Upper lobe of left lung (tissue), 6 donors: ENCODE measurements at regions not wholly inside any gene's neighbourhood (a gene's known extent, or its start where the extent isn't known, plus 50 kb on each side); places are given as distances from the start of the nearest gene placed in this dataset.
"Not testable (repeated sequence)": the region's sequence is repeated elsewhere in the genome, so short reads cannot be mapped to it uniquely, and the experiment has no call there.

Source experiments
- ATAC-seq, 2 donors: fragments of 200-7000 bp; cut with Tn5 transposase; one replicate each; pipeline ENCODE4 v1.9.1; 2022; ENCODE audit warnings: mild to moderate bottlenecking in 2 of 2, moderate library complexity in 2 of 2; ENCODE audit not compliant: low FRiP score in 2 of 2
- DNase-seq, 2 donors: peaks; one replicate each; pipeline ENCODE4 v3.0.0-alpha.2; 2019 to 2020
- H3K27ac ChIP-seq, 4 donors: fragments of 200-600 bp; sonication (generic); one replicate each; pipeline ENCODE4 v1.5.1; 2016 to 2019
- H3K27me3 ChIP-seq, 4 donors: fragments of 200-600 bp; sonication (generic); one replicate each; pipeline ENCODE4 v1.5.1; 2017 to 2019
- H3K36me3 ChIP-seq, 4 donors: fragments of 200-600 bp; sonication (generic); one replicate each; pipeline ENCODE4 v1.5.1; 2016 to 2019
- H3K4me1 ChIP-seq, 4 donors: fragments of 200-600 bp; sonication (generic); one replicate each; pipeline ENCODE4 v1.5.1; 2018 to 2019
- H3K4me3 ChIP-seq, 4 donors: fragments of 200-600 bp; sonication (generic); one replicate each; pipeline ENCODE4 v1.5.1; 2017 to 2019; ENCODE audit warnings: mild to moderate bottlenecking in 2 of 4, moderate library complexity in 1 of 4
- H3K9me3 ChIP-seq, 4 donors: fragments of 200-600 bp; sonication (generic); one replicate each; pipeline ENCODE4 v1.5.1; 2018 to 2019
- EP300 ChIP-seq, 4 donors: sonication (generic); formaldehyde crosslinking; IDR thresholded peaks; one replicate each; pipeline ENCODE4 v1.5.1; 2017; ENCODE audit warnings: antibody characterized with exemption in 4 of 4, control low read depth in 2 of 4
- POLR2A ChIP-seq, 4 donors: fragments of 450-650 bp; IDR thresholded peaks; one replicate each; pipeline ENCODE4 v1.5.1; 2016 to 2017; ENCODE audit warnings: antibody characterized with exemption in 4 of 4, mild to moderate bottlenecking in 2 of 4
- POLR2AphosphoS5 ChIP-seq, 2 donors: sonication (generic); formaldehyde crosslinking; IDR thresholded peaks; one replicate each; pipeline ENCODE4 v1.5.1; 2017; ENCODE audit warnings: antibody characterized with exemption in 2 of 2
- WGBS, 2 donors: methylation state at CpG; one replicate each; pipeline ENCODE4 v1.1.5; 2017 to 2018; 5-methylcytosine and 5-hydroxymethylcytosine counted together
- TF ChIP-seq, protein P1 (sequence below), 6 experiments: fragments of 450-650 bp in 4 of 6; fragments of 200-600 bp in 2 of 6; sonication (generic) in 2 of 6; IDR thresholded peaks; one replicate each; pipeline ENCODE4 v1.5.1; 2016 to 2019; ENCODE audit warnings: antibody characterized with exemption in 6 of 6
- donor health status: DM: no; HTN: no; CAD: no; lungs with moderate emphysema.
- donor health status: DM: no; HTN: yes; CAD: no; lungs with severe emphysema.

DNA sequence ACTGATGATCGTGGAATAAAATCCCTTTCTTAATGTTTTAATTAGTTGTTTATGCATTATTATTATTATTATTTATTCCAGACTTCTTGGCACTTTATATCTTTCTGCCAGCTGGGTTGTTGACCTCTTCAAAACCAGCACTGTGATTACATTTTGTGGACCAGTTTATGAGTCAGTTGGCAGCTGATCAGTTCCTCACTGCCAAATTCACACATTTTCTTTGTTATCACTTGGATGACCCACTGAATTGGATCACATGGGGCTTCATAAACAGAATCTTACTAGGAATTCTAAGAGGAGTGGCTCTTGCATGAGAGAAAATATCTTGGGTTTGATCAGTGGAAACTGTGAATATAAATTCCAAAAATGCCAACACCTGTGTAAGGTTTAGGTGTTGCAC, 321.8 kb upstream of the SPRED2 start:
- H3K36me3 ChIP-seq = no peaks in the 10 kb centered on the region
- DNase-seq (no peak), ATAC-seq (no peak)
- no peak overlapping the region for H3K4me3 ChIP-seq
- no peaks in the 10 kb centered on the region for H3K27me3 ChIP-seq
- no peaks in the 10 kb centered on the region for H3K4me1 ChIP-seq
- peaks cover 0 to 8% (median 1%) of the 10 kb centered on the region in 4 donors for H3K9me3 ChIP-seq
- TF ChIP-seq, protein P1, sequence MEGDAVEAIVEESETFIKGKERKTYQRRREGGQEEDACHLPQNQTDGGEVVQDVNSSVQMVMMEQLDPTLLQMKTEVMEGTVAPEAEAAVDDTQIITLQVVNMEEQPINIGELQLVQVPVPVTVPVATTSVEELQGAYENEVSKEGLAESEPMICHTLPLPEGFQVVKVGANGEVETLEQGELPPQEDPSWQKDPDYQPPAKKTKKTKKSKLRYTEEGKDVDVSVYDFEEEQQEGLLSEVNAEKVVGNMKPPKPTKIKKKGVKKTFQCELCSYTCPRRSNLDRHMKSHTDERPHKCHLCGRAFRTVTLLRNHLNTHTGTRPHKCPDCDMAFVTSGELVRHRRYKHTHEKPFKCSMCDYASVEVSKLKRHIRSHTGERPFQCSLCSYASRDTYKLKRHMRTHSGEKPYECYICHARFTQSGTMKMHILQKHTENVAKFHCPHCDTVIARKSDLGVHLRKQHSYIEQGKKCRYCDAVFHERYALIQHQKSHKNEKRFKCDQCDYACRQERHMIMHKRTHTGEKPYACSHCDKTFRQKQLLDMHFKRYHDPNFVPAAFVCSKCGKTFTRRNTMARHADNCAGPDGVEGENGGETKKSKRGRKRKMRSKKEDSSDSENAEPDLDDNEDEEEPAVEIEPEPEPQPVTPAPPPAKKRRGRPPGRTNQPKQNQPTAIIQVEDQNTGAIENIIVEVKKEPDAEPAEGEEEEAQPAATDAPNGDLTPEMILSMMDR (IDR thresholded peaks at IDR 0.05) = no peak
- TF ChIP-seq EP300 (IDR thresholded peaks at IDR 0.05) (no peak), POLR2A (IDR thresholded peaks at IDR 0.05) (no peak), POLR2AphosphoS5 (IDR thresholded peaks at IDR 0.05) (no peak)
- H3K27ac ChIP-seq = no peak overlapping the region
- 60 to 82% methylated on average over 1 of the region's 1 CpG for WGBS, 2 donors

DNA sequence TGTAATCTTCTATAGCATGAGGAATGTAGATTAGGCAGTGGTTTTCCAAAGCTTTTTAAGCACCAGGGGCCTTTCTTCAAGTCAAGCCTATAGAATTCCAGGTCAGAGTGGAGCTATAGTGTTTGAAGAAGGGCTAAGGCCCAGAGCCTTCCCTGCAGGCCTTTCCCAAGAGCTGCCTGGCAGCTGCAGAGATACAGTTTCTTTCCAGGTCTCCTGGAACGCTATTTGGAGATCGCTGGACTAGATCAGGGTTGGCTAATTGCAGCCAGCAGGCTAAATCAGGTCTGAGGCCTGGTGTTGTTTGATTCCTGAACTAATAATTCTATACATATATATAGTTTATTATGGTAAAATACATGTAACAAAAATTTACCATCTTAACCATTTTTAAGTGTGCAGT, 319.0 kb upstream of the SPRED2 start:
- Histone ChIP-seq H3K4me3 (no peak overlapping the region), H3K4me1 (no peaks in the 10 kb centered on the region), H3K36me3 (no peaks in the 10 kb centered on the region), H3K27me3 (no peaks in the 10 kb centered on the region), H3K27ac (no peak overlapping the region), H3K9me3 (peaks cover 0 to 2% (median 0%) of the 10 kb centered on the region in 4 donors)
- ATAC-seq (no peak), DNase-seq (no peak)
- TF ChIP-seq EP300 (IDR thresholded peaks at IDR 0.05) = no peak
- TF ChIP-seq POLR2AphosphoS5 (IDR thresholded peaks at IDR 0.05) = no peak
- 71 to 94% methylated on average over 2 of the region's 2 CpGs for WGBS, 2 donors

DNA sequence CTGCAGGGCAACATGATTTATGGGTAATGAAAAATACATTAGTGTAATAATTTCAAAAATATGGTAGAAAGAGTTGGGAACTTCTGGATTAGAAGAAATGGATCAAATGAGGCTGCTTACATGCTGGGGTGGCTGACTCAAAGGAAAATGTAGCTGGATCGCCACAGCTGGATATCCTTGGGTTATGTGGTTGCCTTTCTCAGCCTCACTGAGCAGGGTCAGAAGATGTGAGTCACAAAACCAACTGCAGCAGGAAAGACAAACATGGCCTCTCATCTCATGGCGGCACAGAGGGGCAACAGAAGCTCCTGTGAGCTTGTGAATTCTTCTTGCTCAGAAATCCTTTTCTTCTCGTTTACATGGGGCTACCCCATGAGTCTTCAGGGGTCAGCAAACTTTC, 317.1 kb upstream of the SPRED2 start:
- Histone ChIP-seq H3K9me3 (no peaks in the 10 kb centered on the region), H3K4me3 (no peak overlapping the region), H3K27ac (no peak overlapping the region), H3K36me3 (no peaks in the 10 kb centered on the region), H3K27me3 (no peaks in the 10 kb centered on the region), H3K4me1 (no peaks in the 10 kb centered on the region)
- 62 to 72% methylated on average over 3 of the region's 3 CpGs for WGBS, 2 donors
- ATAC-seq (no peak), DNase-seq (no peak)
- TF ChIP-seq, protein P1 (IDR thresholded peaks at IDR 0.05) = no peak
- TF ChIP-seq POLR2AphosphoS5 (IDR thresholded peaks at IDR 0.05) (no peak), EP300 (IDR thresholded peaks at IDR 0.05) (no peak), POLR2A (IDR thresholded peaks at IDR 0.05) (no peak)

DNA sequence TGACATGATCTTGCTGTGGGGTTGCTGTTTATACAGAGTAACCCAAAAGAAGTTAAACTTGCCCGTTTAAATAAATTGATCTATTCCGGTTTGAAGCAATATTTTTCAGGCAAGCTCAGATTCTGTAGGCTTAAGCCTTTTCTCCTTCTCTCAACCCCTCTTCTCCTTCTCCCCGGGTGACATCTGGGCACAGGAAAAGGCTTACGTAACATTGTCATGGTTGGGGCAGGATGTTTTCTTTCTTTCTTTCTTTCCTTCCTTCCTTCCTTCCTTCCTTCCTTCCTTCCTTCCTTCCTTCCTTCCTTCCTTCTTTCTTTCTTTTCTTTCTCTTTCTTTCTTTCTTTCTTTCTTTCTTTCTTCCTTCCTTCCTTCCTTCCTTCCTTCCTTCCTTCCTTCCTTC, 315.5 kb upstream of the SPRED2 start:
- H3K36me3 ChIP-seq, H3K4me1 ChIP-seq, H3K27me3 ChIP-seq, H3K4me3 ChIP-seq, DNase-seq, ATAC-seq, H3K27ac ChIP-seq, H3K9me3 ChIP-seq: not testable (repeated sequence)
- WGBS, 2 donors = 43 to 64% methylated on average over 4 of the region's 4 CpGs

DNA sequence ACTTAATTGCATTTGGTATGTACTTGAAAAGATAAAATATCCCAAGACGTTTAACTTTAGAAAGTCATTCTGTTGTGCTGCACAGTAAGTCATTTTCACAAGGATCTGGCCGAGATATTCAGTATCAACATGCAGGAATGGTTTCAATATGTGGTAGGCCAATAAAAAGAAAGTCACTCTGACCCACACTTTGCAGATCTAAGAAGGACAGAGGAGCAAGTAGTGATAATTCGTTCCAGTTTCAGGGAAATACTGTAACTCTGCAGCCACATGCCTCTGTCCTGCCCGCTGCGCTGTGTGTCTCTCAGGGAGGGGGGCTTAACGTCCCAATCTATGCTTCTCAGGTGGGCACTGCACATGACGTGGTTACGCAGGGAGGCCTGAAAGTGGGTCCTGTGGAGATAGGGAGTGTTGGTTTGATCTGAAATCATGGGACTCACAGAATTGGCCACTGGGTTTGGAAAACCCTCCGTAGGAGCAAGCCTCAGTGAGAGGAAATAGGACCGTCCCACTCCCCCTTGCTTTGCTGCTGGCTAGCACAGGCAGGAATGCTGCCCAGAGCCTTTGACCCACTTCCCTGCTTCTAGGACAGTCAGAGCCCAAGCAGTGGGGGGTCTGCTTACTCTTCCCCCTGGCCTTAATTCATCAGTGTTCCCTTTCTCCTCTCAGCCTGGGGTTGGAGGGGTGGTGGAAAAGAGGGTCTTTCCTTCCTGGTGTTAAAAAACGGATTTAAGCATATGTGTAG, 314.7 kb upstream of the SPRED2 start:
- ATAC-seq (no peak), DNase-seq (no peak)
- TF ChIP-seq EP300 (IDR thresholded peaks at IDR 0.05) = no peak
- TF ChIP-seq POLR2AphosphoS5 (IDR thresholded peaks at IDR 0.05) = no peak
- no peak for TF ChIP-seq POLR2A (IDR thresholded peaks at IDR 0.05)
- TF ChIP-seq, protein P1 (IDR thresholded peaks at IDR 0.05) = no peak
- no peaks in the 10 kb centered on the region for H3K36me3 ChIP-seq
- no peaks in the 10 kb centered on the region for H3K27me3 ChIP-seq
- no peaks in the 10 kb centered on the region for H3K4me1 ChIP-seq
- no peak overlapping the region for H3K4me3 ChIP-seq
- 71 to 80% methylated on average over 11 of the region's 11 CpGs for WGBS, 2 donors
- H3K9me3 ChIP-seq = no peaks in the 10 kb centered on the region
- H3K27ac ChIP-seq = no peak overlapping the region
